ENCODE measurements at regions not wholly inside any gene's neighbourhood (a gene's known extent, or its start where the extent isn't known, plus 50 kb on each side); places are given as distances from the start of the nearest gene placed in this dataset.

DNA sequence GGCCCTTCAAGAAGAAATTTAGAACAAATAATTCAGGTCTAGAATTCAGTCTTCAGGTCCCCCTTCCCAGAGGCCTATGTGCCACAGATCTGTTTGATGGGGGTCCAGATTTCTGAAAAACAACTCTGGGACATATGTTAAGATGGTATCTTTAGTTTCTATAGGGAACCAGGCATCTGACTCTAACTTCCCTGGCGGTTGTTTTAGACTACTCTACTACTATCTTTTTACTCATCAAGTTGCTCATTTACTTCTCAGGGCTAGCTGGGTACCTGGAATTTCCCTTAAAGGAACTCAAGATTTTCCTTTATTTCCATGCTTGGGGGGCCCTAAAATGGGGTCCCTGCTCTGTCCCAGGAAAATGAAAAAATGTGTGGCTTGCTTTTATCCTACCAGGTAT, 114.7 kb upstream of the RAB6C start:
- no peak overlapping the region for H3K4me3 ChIP-seq (ENCODE audit: low read length)
- DNase-seq (ENCODE audit: low read depth), result no peak
- TF ChIP-seq, protein P1, sequence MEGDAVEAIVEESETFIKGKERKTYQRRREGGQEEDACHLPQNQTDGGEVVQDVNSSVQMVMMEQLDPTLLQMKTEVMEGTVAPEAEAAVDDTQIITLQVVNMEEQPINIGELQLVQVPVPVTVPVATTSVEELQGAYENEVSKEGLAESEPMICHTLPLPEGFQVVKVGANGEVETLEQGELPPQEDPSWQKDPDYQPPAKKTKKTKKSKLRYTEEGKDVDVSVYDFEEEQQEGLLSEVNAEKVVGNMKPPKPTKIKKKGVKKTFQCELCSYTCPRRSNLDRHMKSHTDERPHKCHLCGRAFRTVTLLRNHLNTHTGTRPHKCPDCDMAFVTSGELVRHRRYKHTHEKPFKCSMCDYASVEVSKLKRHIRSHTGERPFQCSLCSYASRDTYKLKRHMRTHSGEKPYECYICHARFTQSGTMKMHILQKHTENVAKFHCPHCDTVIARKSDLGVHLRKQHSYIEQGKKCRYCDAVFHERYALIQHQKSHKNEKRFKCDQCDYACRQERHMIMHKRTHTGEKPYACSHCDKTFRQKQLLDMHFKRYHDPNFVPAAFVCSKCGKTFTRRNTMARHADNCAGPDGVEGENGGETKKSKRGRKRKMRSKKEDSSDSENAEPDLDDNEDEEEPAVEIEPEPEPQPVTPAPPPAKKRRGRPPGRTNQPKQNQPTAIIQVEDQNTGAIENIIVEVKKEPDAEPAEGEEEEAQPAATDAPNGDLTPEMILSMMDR (conservative IDR thresholded peaks at IDR 0.05; ENCODE audit: low read length), result no peak

DNA sequence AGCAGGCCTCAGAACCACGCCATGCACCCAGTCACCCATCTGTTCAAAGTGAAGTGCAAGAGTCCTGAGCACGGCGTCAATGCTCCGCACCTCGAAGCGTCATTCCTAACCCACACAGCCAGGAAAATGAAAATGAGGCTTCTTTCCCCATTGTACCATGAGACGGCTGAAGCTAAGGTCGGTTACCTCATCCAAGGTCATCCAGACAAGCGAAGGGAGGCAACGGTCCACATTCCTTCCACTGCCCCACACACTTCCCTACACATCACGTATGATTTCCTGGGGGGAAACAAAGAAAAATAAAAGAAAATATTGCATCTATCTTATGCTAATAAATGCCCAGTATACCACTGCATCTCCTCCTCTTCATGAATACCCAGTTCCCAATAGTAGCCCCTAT, 113.5 kb upstream of the RAB6C start:
- TF ChIP-seq, protein P1 (conservative IDR thresholded peaks at IDR 0.05; ENCODE audit: low read length), result no peak
- H3K4me3 ChIP-seq (ENCODE audit: low read length), result no peak overlapping the region
- no peak for DNase-seq (ENCODE audit: low read depth)

DNA sequence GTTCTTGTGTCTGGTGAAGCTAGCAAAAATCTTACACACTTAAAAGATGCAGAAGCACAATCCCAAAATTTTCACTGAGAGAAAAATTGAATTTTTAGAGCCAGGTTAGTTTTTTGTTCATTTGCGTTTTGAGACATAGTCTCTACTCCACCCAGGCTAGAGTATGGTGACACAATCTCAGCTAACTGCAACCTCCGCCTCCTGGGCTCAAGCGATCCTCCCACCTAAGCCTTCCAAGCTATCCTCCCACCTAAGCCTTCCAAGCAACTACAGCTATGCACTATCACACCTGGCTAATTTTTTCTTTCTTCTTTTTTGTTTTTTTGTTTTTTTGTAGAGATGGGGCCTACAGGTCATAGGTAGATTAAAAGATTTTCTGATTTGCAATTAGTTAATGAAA, 113.1 kb upstream of the RAB6C start:
- DNase-seq (ENCODE audit: low read depth), result no peak
- no peak overlapping the region for H3K4me3 ChIP-seq (ENCODE audit: low read length)
- TF ChIP-seq, protein P1 (conservative IDR thresholded peaks at IDR 0.05; ENCODE audit: low read length), result no peak

DNA sequence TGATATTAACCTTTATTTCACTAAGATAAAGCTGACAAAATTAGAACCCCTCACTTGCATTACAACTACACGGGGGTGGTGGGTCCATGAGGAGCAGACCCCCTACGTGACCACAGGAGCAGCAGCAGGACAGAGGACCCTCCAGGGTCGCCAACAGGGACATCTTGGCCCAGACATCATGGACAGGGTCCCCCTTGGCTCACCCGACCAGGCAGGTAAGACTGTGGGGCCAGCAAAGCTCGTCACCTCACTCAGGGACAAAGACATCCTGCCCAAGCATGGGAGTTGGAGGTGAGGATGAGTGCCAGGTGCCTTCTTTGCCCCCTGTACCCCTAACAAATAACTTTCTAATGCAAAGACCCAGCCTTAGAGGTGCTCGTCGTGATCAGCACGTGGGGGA, 111.3 kb upstream of the RAB6C start:
- DNase-seq (ENCODE audit: low read depth), result no peak
- no peak overlapping the region for H3K4me3 ChIP-seq (ENCODE audit: low read length)
- TF ChIP-seq, protein P1 (conservative IDR thresholded peaks at IDR 0.05; ENCODE audit: low read length), result no peak

DNA sequence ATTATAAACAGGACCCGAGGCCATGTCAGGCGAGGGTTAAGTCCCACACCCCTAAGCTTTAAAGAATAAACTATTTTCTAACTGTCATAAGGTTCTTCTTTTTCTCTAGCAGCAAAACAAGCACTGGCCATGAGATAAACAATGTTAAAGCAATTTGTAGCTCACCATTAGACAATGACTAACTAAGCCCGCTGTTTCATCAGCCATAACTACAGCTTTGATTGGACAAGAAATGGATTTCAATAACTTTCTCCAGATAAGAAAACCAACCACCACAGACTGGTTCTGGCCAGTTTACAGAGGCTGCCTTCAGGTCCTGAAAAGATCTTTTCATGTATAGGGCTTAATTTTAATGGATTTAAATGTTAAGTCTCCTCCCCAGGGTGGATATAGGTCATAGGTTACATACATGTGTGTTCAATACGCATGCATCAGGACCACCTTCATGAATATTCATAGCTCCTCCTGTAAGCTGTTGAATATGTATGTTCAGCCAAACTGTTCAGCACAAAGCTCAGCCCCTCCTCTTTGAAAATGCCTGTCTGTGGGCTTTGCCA, 108.7 kb upstream of the RAB6C start:
- no peak overlapping the region for H3K4me3 ChIP-seq (ENCODE audit: low read length)
- TF ChIP-seq, protein P1 (conservative IDR thresholded peaks at IDR 0.05; ENCODE audit: low read length), result no peak
- no peak for DNase-seq (ENCODE audit: low read depth)

DNA sequence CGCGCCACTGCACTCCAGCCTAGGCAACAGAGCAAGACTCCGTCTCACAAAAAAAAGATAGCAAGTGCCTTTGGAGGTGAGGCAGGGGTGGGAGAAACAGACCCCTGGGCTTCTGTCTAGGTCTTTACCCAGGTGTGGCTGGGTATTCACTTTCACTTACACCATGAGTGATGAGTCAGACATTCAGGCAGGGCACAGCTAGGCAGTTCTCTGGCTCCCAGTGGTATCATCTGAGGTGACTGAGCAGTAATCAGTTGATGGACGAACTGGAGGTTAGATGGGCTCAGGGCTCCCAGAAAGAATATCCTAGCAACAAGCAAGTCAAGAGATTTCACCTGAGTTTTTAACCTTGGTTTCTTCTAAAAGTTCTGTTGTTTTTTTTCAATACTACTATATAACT, 107.0 kb upstream of the RAB6C start:
- no peak for DNase-seq (ENCODE audit: low read depth)
- H3K4me3 ChIP-seq (ENCODE audit: low read length), result no peak overlapping the region
- TF ChIP-seq, protein P1 (conservative IDR thresholded peaks at IDR 0.05; ENCODE audit: low read length), result no peak

DNA sequence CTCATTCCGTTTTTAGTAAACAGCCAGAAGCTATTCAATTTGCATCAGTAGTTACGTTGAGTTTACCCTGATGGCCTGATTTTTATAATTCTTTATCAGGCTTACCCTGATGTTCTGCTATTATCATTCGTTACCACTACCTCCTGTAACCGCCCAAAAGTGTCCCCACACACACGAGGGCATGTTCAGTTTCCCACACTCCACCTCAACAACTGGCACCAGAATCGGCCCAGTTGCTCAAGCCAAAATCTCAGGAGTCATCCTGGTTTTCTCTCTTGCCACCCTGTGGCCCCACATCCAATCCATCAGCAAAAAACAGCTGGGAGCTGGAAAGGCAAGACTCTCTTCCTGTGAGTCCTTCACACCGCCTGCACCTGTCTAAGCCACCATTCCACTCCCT, 102.9 kb upstream of the RAB6C start:
- TF ChIP-seq, protein P1 (conservative IDR thresholded peaks at IDR 0.05; ENCODE audit: low read length), result no peak
- no peak for DNase-seq (ENCODE audit: low read depth)
- H3K4me3 ChIP-seq (ENCODE audit: low read length), result peak overlapping the region; percentile 71

All from AG10803 (cell line).